ENCODE measurements at regions not wholly inside any gene's neighbourhood (a gene's known extent, or its start where the extent isn't known, plus 50 kb on each side); places are given as distances from the start of the nearest gene placed in this dataset.

DNA sequence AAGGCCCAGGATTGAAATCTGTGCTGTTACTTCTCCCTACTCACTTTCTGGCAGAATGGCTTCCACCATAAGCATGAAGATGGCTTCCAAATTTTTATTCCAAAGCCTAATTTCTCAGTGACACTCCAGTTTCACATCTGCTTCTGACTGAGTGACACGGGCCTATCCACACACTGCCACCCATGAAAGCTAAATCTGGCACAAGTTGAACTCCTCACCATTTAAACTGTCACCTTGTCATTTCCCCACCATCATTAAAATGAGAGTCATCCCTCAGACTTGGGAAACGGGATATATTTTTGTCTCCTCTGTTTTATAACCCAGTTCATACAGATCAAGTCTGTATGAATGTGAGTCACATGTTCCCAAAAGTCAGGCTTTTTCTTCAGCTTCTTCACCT, 77.1 kb downstream of the MGST1 start:
- no peaks in the 10 kb centered on the region for H3K4me1 Mint-ChIP-seq (ENCODE audit: low read depth, unreplicated experiment)
- Histone ChIP-seq H3K4me3 (ENCODE audit: insufficient read depth, low read depth, low read length) (no peak overlapping the region), H3K79me2 (ENCODE audit: insufficient read depth, low read length) (no peaks in the 10 kb centered on the region), H3K4me1 (ENCODE audit: insufficient read depth, low read length) (no peaks in the 10 kb centered on the region), H4K20me1 (ENCODE audit: insufficient read depth, low read length) (no peaks in the 10 kb centered on the region), H3K4me2 (ENCODE audit: low read length) (no peak overlapping the region), H3K36me3 (ENCODE audit: insufficient read depth, low read length) (no peaks in the 10 kb centered on the region), H3K27me3 (ENCODE audit: insufficient read depth, low read length) (no peaks in the 10 kb centered on the region), H3K9me3 (ENCODE audit: insufficient read depth, low read depth, low read length) (no peaks in the 10 kb centered on the region), H3K27ac (ENCODE audit: low read depth, low read length) (no peak overlapping the region), H3K9ac (ENCODE audit: low read length) (no peak overlapping the region), H2AFZ (ENCODE audit: low read depth, low read length) (no peak overlapping the region)
- H3K27ac Mint-ChIP-seq (ENCODE audit: unreplicated experiment), result no peak overlapping the region
- no peaks in the 10 kb centered on the region for H3K27me3 Mint-ChIP-seq (ENCODE audit: low read depth, unreplicated experiment)
- no peak for DNase-seq (ENCODE audit: low read depth)
- no peak for FAIRE-seq
- H3K36me3 Mint-ChIP-seq (ENCODE audit: low read depth, unreplicated experiment), result no peaks in the 10 kb centered on the region
- TF ChIP-seq, protein P1, sequence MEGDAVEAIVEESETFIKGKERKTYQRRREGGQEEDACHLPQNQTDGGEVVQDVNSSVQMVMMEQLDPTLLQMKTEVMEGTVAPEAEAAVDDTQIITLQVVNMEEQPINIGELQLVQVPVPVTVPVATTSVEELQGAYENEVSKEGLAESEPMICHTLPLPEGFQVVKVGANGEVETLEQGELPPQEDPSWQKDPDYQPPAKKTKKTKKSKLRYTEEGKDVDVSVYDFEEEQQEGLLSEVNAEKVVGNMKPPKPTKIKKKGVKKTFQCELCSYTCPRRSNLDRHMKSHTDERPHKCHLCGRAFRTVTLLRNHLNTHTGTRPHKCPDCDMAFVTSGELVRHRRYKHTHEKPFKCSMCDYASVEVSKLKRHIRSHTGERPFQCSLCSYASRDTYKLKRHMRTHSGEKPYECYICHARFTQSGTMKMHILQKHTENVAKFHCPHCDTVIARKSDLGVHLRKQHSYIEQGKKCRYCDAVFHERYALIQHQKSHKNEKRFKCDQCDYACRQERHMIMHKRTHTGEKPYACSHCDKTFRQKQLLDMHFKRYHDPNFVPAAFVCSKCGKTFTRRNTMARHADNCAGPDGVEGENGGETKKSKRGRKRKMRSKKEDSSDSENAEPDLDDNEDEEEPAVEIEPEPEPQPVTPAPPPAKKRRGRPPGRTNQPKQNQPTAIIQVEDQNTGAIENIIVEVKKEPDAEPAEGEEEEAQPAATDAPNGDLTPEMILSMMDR (IDR thresholded peaks at IDR 0.05; ENCODE audit: insufficient read depth, low read depth, low read length), result no peak
- no peak for TF ChIP-seq EZH2 (IDR thresholded peaks at IDR 0.05; ENCODE audit: insufficient read depth, low read length)
- peaks cover under 1% of the 10 kb centered on the region for H3K9me3 Mint-ChIP-seq (ENCODE audit: unreplicated experiment)
- no peak overlapping the region for H3K4me3 Mint-ChIP-seq (ENCODE audit: unreplicated experiment)

- H3K9ac ChIP-seq (ENCODE audit: low read length), result no peak overlapping the region
- H3K4me2 ChIP-seq (ENCODE audit: low read length), result no peak overlapping the region
- DNase-seq (ENCODE audit: low read depth) (no peak), FAIRE-seq (no peak)
- Mint-ChIP-seq H3K36me3 (ENCODE audit: low read depth, unreplicated experiment) (no peaks in the 10 kb centered on the region), H3K4me3 (ENCODE audit: unreplicated experiment) (no peak overlapping the region), H3K27ac (ENCODE audit: unreplicated experiment) (no peak overlapping the region), H3K27me3 (ENCODE audit: low read depth, unreplicated experiment) (no peaks in the 10 kb centered on the region), H3K9me3 (ENCODE audit: unreplicated experiment) (peaks cover 3% of the 10 kb centered on the region), H3K4me1 (ENCODE audit: low read depth, unreplicated experiment) (peaks cover 8% of the 10 kb centered on the region)
- TF ChIP-seq EZH2 (IDR thresholded peaks at IDR 0.05; ENCODE audit: insufficient read depth, low read length), result no peak
- TF ChIP-seq, protein P1 (IDR thresholded peaks at IDR 0.05; ENCODE audit: insufficient read depth, low read depth, low read length), result no peak
- no peak overlapping the region for H3K4me3 ChIP-seq (ENCODE audit: insufficient read depth, low read depth, low read length)
- H3K4me1 ChIP-seq (ENCODE audit: insufficient read depth, low read length), result no peaks in the 10 kb centered on the region
- H3K9me3 ChIP-seq (ENCODE audit: insufficient read depth, low read depth, low read length), result no peaks in the 10 kb centered on the region
- no peak overlapping the region for H2AFZ ChIP-seq (ENCODE audit: low read depth, low read length)
- no peaks in the 10 kb centered on the region for H3K36me3 ChIP-seq (ENCODE audit: insufficient read depth, low read length)
- H3K79me2 ChIP-seq (ENCODE audit: insufficient read depth, low read length), result no peaks in the 10 kb centered on the region
- H4K20me1 ChIP-seq (ENCODE audit: insufficient read depth, low read length), result no peaks in the 10 kb centered on the region
- no peaks in the 10 kb centered on the region for H3K27me3 ChIP-seq (ENCODE audit: insufficient read depth, low read length)
- H3K27ac ChIP-seq (ENCODE audit: low read depth, low read length), result no peak overlapping the region
Measured at GRCh38 chr12:16435875-16436554, 88.6 kb downstream of the MGST1 start.

DNA sequence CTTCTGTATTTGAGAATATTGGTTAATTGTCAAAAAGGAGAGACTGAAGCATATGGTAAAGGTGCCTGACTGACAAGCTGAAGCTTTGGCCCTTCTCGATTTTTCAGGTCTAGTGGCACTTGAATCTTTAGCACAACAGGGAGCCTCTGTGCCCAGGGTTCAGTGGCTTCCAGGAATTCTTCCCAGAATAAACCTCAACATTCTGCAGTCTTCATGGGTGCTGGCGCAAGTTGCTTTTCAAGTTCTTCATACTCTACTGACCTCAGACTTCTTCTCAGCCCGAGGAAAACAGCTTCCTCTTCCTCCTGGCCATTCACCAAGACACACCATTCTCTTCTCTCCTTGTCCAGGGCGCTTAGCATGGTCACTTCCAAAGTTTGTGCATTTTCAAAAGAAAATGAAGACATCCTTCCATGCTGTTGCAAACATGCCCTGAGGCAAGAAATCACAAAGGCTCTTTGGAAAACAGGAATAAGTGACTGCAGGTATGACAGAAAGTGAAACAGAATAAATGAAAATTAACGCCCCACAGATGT, 89.9 kb downstream of the MGST1 start:
- TF ChIP-seq, protein P1 (IDR thresholded peaks at IDR 0.05; ENCODE audit: insufficient read depth, low read depth, low read length), result no peak
- no peak for TF ChIP-seq EZH2 (IDR thresholded peaks at IDR 0.05; ENCODE audit: insufficient read depth, low read length)
- no peaks in the 10 kb centered on the region for H3K27me3 ChIP-seq (ENCODE audit: insufficient read depth, low read length)
- H3K36me3 ChIP-seq (ENCODE audit: insufficient read depth, low read length), result no peaks in the 10 kb centered on the region
- no peak overlapping the region for H3K27ac ChIP-seq (ENCODE audit: low read depth, low read length)
- no peak overlapping the region for H3K4me3 ChIP-seq (ENCODE audit: insufficient read depth, low read depth, low read length)
- DNase-seq (ENCODE audit: low read depth) (no peak), FAIRE-seq (no peak)
- no peaks in the 10 kb centered on the region for H3K9me3 ChIP-seq (ENCODE audit: insufficient read depth, low read depth, low read length)
- no peak overlapping the region for H3K9ac ChIP-seq (ENCODE audit: low read length)
- Mint-ChIP-seq H3K27me3 (ENCODE audit: low read depth, unreplicated experiment) (no peaks in the 10 kb centered on the region), H3K9me3 (ENCODE audit: unreplicated experiment) (peaks cover 2% of the 10 kb centered on the region), H3K4me1 (ENCODE audit: low read depth, unreplicated experiment) (peaks cover 8% of the 10 kb centered on the region), H3K4me3 (ENCODE audit: unreplicated experiment) (no peak overlapping the region), H3K36me3 (ENCODE audit: low read depth, unreplicated experiment) (no peaks in the 10 kb centered on the region), H3K27ac (ENCODE audit: unreplicated experiment) (no peak overlapping the region)
- no peak overlapping the region for H2AFZ ChIP-seq (ENCODE audit: low read depth, low read length)
- H3K4me1 ChIP-seq (ENCODE audit: insufficient read depth, low read length), result no peaks in the 10 kb centered on the region
- H3K4me2 ChIP-seq (ENCODE audit: low read length), result no peak overlapping the region
- H3K79me2 ChIP-seq (ENCODE audit: insufficient read depth, low read length), result no peaks in the 10 kb centered on the region
- H4K20me1 ChIP-seq (ENCODE audit: insufficient read depth, low read length), result no peaks in the 10 kb centered on the region

All from astrocyte (in vitro differentiated cells and primary cell).